Fibroblast of lung (primary cell): ENCODE measurements at regions not wholly inside any gene's neighbourhood (a gene's known extent, or its start where the extent isn't known, plus 50 kb on each side); places are given as distances from the start of the nearest gene placed in this dataset.

Source experiments
- EZH2 ChIP-seq: IDR thresholded peaks from 2 replicates; pipeline ENCODE4 v1.5.1; 2012; ENCODE audit warnings: low read length, control low read depth, mild to moderate bottlenecking; ENCODE audit errors: missing control alignments
- TF ChIP-seq, protein P1 (sequence below), 2 donors: IDR thresholded peaks in 1 of 2; conservative IDR thresholded peaks in 1 of 2; 1 replicate in 1 of 2; 2 replicates in 1 of 2; pipeline ENCODE4 v1.5.1; 2011 to 2012; ENCODE audit warnings: low read length in 2 of 2, control low read depth in 1 of 2, inconsistent platforms in 1 of 2, low read depth in 1 of 2, mild to moderate bottlenecking in 1 of 2

- TF ChIP-seq, protein P1, sequence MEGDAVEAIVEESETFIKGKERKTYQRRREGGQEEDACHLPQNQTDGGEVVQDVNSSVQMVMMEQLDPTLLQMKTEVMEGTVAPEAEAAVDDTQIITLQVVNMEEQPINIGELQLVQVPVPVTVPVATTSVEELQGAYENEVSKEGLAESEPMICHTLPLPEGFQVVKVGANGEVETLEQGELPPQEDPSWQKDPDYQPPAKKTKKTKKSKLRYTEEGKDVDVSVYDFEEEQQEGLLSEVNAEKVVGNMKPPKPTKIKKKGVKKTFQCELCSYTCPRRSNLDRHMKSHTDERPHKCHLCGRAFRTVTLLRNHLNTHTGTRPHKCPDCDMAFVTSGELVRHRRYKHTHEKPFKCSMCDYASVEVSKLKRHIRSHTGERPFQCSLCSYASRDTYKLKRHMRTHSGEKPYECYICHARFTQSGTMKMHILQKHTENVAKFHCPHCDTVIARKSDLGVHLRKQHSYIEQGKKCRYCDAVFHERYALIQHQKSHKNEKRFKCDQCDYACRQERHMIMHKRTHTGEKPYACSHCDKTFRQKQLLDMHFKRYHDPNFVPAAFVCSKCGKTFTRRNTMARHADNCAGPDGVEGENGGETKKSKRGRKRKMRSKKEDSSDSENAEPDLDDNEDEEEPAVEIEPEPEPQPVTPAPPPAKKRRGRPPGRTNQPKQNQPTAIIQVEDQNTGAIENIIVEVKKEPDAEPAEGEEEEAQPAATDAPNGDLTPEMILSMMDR (conservative IDR thresholded peaks at IDR 0.05 in 1 of 2, IDR thresholded peaks at IDR 0.05 in 1 of 2; ENCODE audit: low read depth in 1 of 2, low read length in 2 of 2) = no peak
- no peak for TF ChIP-seq EZH2
These were observed 500.8 kb downstream of the KCNJ18 start for GRCh38 chr17:22193113-22193512.
